VCaP (cell line): ENCODE measurements at regions not wholly inside any gene's neighbourhood (a gene's known extent, or its start where the extent isn't known, plus 50 kb on each side); places are given as distances from the start of the nearest gene placed in this dataset.
"Not testable (repeated sequence)": the region's sequence is repeated elsewhere in the genome, so short reads cannot be mapped to it uniquely, and the experiment has no call there.

Experiments
- H3K27ac ChIP-seq: fragments of 450-650 bp; 2 replicates; pipeline ENCODE4 v1.5.1; 2017
- TF ChIP-seq, protein P1 (sequence below): fragments of 450-650 bp; conservative IDR thresholded peaks from 2 replicates; pipeline ENCODE4 v1.5.1; 2017; ENCODE audit warnings: mild to moderate bottlenecking, moderate library complexity

GRCh38 chr2:235432741-235433520, 60.9 kb upstream of the AGAP1 start:
- H3K27ac ChIP-seq = no peak overlapping the region
- TF ChIP-seq, protein P1, sequence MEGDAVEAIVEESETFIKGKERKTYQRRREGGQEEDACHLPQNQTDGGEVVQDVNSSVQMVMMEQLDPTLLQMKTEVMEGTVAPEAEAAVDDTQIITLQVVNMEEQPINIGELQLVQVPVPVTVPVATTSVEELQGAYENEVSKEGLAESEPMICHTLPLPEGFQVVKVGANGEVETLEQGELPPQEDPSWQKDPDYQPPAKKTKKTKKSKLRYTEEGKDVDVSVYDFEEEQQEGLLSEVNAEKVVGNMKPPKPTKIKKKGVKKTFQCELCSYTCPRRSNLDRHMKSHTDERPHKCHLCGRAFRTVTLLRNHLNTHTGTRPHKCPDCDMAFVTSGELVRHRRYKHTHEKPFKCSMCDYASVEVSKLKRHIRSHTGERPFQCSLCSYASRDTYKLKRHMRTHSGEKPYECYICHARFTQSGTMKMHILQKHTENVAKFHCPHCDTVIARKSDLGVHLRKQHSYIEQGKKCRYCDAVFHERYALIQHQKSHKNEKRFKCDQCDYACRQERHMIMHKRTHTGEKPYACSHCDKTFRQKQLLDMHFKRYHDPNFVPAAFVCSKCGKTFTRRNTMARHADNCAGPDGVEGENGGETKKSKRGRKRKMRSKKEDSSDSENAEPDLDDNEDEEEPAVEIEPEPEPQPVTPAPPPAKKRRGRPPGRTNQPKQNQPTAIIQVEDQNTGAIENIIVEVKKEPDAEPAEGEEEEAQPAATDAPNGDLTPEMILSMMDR = no peak

DNA sequence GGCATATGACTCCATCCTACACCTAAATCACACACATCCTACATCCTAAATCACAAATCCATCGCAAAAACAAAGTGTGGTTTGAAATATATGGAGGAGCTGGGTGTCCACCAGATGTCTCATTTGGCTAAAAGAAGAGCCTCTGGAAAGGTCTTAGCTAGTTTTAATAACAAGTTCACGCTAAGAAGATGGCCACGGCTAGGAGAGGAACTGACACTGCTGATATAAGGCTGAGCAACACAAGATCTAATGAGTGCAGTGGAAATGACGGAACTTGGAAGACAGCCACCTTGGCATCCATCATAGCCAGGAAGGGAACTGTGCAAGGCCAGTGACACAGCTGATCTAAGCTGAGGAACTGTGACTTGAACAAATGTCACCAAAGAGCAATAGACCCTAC, 60.0 kb upstream of the AGAP1 start:
- TF ChIP-seq, protein P1 = peak; percentile 24
- H3K27ac ChIP-seq = peak overlapping the region; percentile 33

- TF ChIP-seq, protein P1 = no peak
- no peak overlapping the region for H3K27ac ChIP-seq
Observed at GRCh38 chr2:235439959-235440662, 53.7 kb upstream of the AGAP1 start.

- H3K27ac ChIP-seq = not testable (repeated sequence)
Observed at GRCh38 chr2:235443580-235443979, 50.3 kb upstream of the AGAP1 start.
